ENCODE measurements at regions not wholly inside any gene's neighbourhood (a gene's known extent, or its start where the extent isn't known, plus 50 kb on each side); places are given as distances from the start of the nearest gene placed in this dataset.

GRCh38 chr22:48287031-48287430 lies 1524.6 kb downstream of the TBC1D22A start:
- H3K9me3 ChIP-seq (ENCODE audit: low read depth), result no peaks in the 10 kb centered on the region

GRCh38 chr22:48284671-48285070 lies 1522.2 kb downstream of the TBC1D22A start:
- WGBS, 2 experiments (ENCODE audit: low coverage in 1 of 2, low lambda C conversion rate in 2 of 2, missing lambda C conversion rate in 2 of 2), result 43 to 55% methylated on average over 4 of the region's 4 CpGs
- H3F3A ChIP-seq (ENCODE audit: insufficient read depth), result no peaks in the 10 kb centered on the region
- no peak for TF ChIP-seq EZH2phosphoT487 (IDR thresholded peaks at IDR 0.05; ENCODE audit: insufficient read depth, low read depth)
- no peak for TF ChIP-seq EZH2 (IDR thresholded peaks at IDR 0.05; ENCODE audit: insufficient read depth, poor library complexity, severe bottlenecking)
- H3K9me2 ChIP-seq (ENCODE audit: insufficient read depth), result no peaks in the 10 kb centered on the region
- no peaks in the 10 kb centered on the region for H3K79me2 ChIP-seq (ENCODE audit: insufficient read depth)
- H3K4me2 ChIP-seq (ENCODE audit: unreplicated experiment), result no peak overlapping the region
- no peak overlapping the region for H3K9ac ChIP-seq
- no peaks in the 10 kb centered on the region for H3K9me3 ChIP-seq (ENCODE audit: low read depth)
- no peak for DNase-seq
- no peak overlapping the region for H3K4me3 ChIP-seq
- in situ Hi-C loops (cut with MboI), result no loop called here
- H4K20me1 ChIP-seq (ENCODE audit: insufficient read depth), result no peaks in the 10 kb centered on the region
- H3K27me3 ChIP-seq (replicated peaks; ENCODE audit: insufficient read depth), result no peaks in the 10 kb centered on the region
- no peaks in the 10 kb centered on the region for H3K4me1 ChIP-seq (ENCODE audit: insufficient read depth)
- no peak overlapping the region for H2AFZ ChIP-seq
- no peaks in the 10 kb centered on the region for H3K36me3 ChIP-seq (ENCODE audit: low read depth)
- H3K27ac ChIP-seq, result no peak overlapping the region

More at GRCh38 chr22:48287031-48287430, 1524.6 kb downstream of the TBC1D22A start:
- Histone ChIP-seq H3K4me3 (no peak overlapping the region), H3K36me3 (ENCODE audit: low read depth) (no peaks in the 10 kb centered on the region), H3K9me2 (ENCODE audit: insufficient read depth) (no peaks in the 10 kb centered on the region), H3F3A (ENCODE audit: insufficient read depth) (no peaks in the 10 kb centered on the region), H3K27ac (no peak overlapping the region), H3K4me2 (ENCODE audit: unreplicated experiment) (no peak overlapping the region), H3K9ac (no peak overlapping the region), H3K4me1 (ENCODE audit: insufficient read depth) (no peaks in the 10 kb centered on the region), H2AFZ (no peak overlapping the region), H3K79me2 (ENCODE audit: insufficient read depth) (no peaks in the 10 kb centered on the region), H3K27me3 (replicated peaks; ENCODE audit: insufficient read depth) (no peaks in the 10 kb centered on the region), H4K20me1 (ENCODE audit: insufficient read depth) (no peaks in the 10 kb centered on the region)
- in situ Hi-C loops (cut with MboI), result no loop called here
- 22% methylated on average over 5 of the region's 5 CpGs for WGBS, 2 experiments (ENCODE audit: low coverage in 1 of 2, low lambda C conversion rate in 2 of 2, missing lambda C conversion rate in 2 of 2)
- TF ChIP-seq EZH2 (IDR thresholded peaks at IDR 0.05; ENCODE audit: insufficient read depth, poor library complexity, severe bottlenecking), result no peak
- no peak for TF ChIP-seq EZH2phosphoT487 (IDR thresholded peaks at IDR 0.05; ENCODE audit: insufficient read depth, low read depth)
- no peak for DNase-seq

- Histone ChIP-seq H3F3A (ENCODE audit: insufficient read depth) (no peaks in the 10 kb centered on the region), H3K9ac (no peak overlapping the region), H3K9me3 (ENCODE audit: low read depth) (no peaks in the 10 kb centered on the region), H3K4me1 (ENCODE audit: insufficient read depth) (no peaks in the 10 kb centered on the region), H3K27ac (no peak overlapping the region), H3K27me3 (replicated peaks; ENCODE audit: insufficient read depth) (no peaks in the 10 kb centered on the region), H3K9me2 (ENCODE audit: insufficient read depth) (no peaks in the 10 kb centered on the region), H3K4me2 (ENCODE audit: unreplicated experiment) (no peak overlapping the region), H2AFZ (no peak overlapping the region), H4K20me1 (ENCODE audit: insufficient read depth) (no peaks in the 10 kb centered on the region), H3K4me3 (no peak overlapping the region), H3K36me3 (ENCODE audit: low read depth) (no peaks in the 10 kb centered on the region), H3K79me2 (ENCODE audit: insufficient read depth) (no peaks in the 10 kb centered on the region)
- in situ Hi-C loops (cut with MboI), result no loop called here
- no peak for TF ChIP-seq EZH2 (IDR thresholded peaks at IDR 0.05; ENCODE audit: insufficient read depth, poor library complexity, severe bottlenecking)
- no peak for TF ChIP-seq EZH2phosphoT487 (IDR thresholded peaks at IDR 0.05; ENCODE audit: insufficient read depth, low read depth)
- DNase-seq, result no peak
- 71 to 80% methylated on average over 2 of the region's 2 CpGs for WGBS, 2 experiments (ENCODE audit: low coverage in 1 of 2, low lambda C conversion rate in 2 of 2, missing lambda C conversion rate in 2 of 2)
Measured at GRCh38 chr22:48282804-48283203, 1520.4 kb downstream of the TBC1D22A start.

GRCh38 chr22:48279461-48279756 lies 1517.0 kb downstream of the TBC1D22A start:
- TF ChIP-seq EZH2 (IDR thresholded peaks at IDR 0.05; ENCODE audit: insufficient read depth, poor library complexity, severe bottlenecking) (no peak), EZH2phosphoT487 (IDR thresholded peaks at IDR 0.05; ENCODE audit: insufficient read depth, low read depth) (no peak)
- H3K9me3 ChIP-seq (ENCODE audit: low read depth), result no peaks in the 10 kb centered on the region
- H3K79me2 ChIP-seq (ENCODE audit: insufficient read depth), result no peaks in the 10 kb centered on the region
- no peak for DNase-seq
- WGBS, 2 experiments (ENCODE audit: low coverage in 1 of 2, low lambda C conversion rate in 2 of 2, missing lambda C conversion rate in 2 of 2), result 71 to 77% methylated on average over 6 of the region's 6 CpGs
- H3F3A ChIP-seq (ENCODE audit: insufficient read depth), result no peaks in the 10 kb centered on the region
- H3K4me3 ChIP-seq, result no peak overlapping the region
- H4K20me1 ChIP-seq (ENCODE audit: insufficient read depth), result no peaks in the 10 kb centered on the region
- H3K4me2 ChIP-seq (ENCODE audit: unreplicated experiment), result no peak overlapping the region
- no peaks in the 10 kb centered on the region for H3K4me1 ChIP-seq (ENCODE audit: insufficient read depth)
- H2AFZ ChIP-seq, result no peak overlapping the region
- H3K27ac ChIP-seq, result no peak overlapping the region
- no peaks in the 10 kb centered on the region for H3K9me2 ChIP-seq (ENCODE audit: insufficient read depth)
- in situ Hi-C loops (cut with MboI), result no loop called here
- no peaks in the 10 kb centered on the region for H3K27me3 ChIP-seq (replicated peaks; ENCODE audit: insufficient read depth)
- H3K9ac ChIP-seq, result no peak overlapping the region
- H3K36me3 ChIP-seq (ENCODE audit: low read depth), result no peaks in the 10 kb centered on the region
